ENCODE measurements at regions not wholly inside any gene's neighbourhood (a gene's known extent, or its start where the extent isn't known, plus 50 kb on each side); places are given as distances from the start of the nearest gene placed in this dataset.

- no peaks in the 10 kb centered on the region for H3K36me3 ChIP-seq (ENCODE audit: control insufficient read depth, insufficient read depth, low read length)
- DNase-seq (ENCODE audit: low read depth) (peak; percentile 52), FAIRE-seq (no peak)
- no peaks in the 10 kb centered on the region for H3K27me3 ChIP-seq (ENCODE audit: control insufficient read depth, insufficient read depth, low read length)
- TF ChIP-seq CTCF (IDR thresholded peaks at IDR 0.05; ENCODE audit: insufficient read depth, low read length, severe bottlenecking): no peak
- H3K4me3 ChIP-seq (ENCODE audit: low read depth, low read length): no peak overlapping the region
These were observed 124.7 kb downstream of the WNT5A start for GRCh38 chr3:55362210-55362960.

GRCh38 chr3:55357796-55358195, 129.3 kb downstream of the WNT5A start:
- Histone ChIP-seq H3K27me3 (ENCODE audit: control insufficient read depth, insufficient read depth, low read length) (no peaks in the 10 kb centered on the region), H3K4me3 (ENCODE audit: low read depth, low read length) (no peak overlapping the region), H3K36me3 (ENCODE audit: control insufficient read depth, insufficient read depth, low read length) (no peaks in the 10 kb centered on the region)
- FAIRE-seq: no peak
- no peak for DNase-seq (ENCODE audit: low read depth)
- TF ChIP-seq CTCF (IDR thresholded peaks at IDR 0.05; ENCODE audit: insufficient read depth, low read length, severe bottlenecking): no peak

GRCh38 chr3:55352668-55353067, 134.4 kb downstream of the WNT5A start:
- DNase-seq (ENCODE audit: low read depth): no peak
- FAIRE-seq: no peak
- TF ChIP-seq CTCF (IDR thresholded peaks at IDR 0.05; ENCODE audit: insufficient read depth, low read length, severe bottlenecking): no peak
- Histone ChIP-seq H3K27me3 (ENCODE audit: control insufficient read depth, insufficient read depth, low read length) (no peaks in the 10 kb centered on the region), H3K36me3 (ENCODE audit: control insufficient read depth, insufficient read depth, low read length) (no peaks in the 10 kb centered on the region), H3K4me3 (ENCODE audit: low read depth, low read length) (no peak overlapping the region)

- DNase-seq (ENCODE audit: low read depth): no peak
- no peak for FAIRE-seq
- no peak for TF ChIP-seq CTCF (IDR thresholded peaks at IDR 0.05; ENCODE audit: insufficient read depth, low read length, severe bottlenecking)
- Histone ChIP-seq H3K27me3 (ENCODE audit: control insufficient read depth, insufficient read depth, low read length) (no peaks in the 10 kb centered on the region), H3K36me3 (ENCODE audit: control insufficient read depth, insufficient read depth, low read length) (no peaks in the 10 kb centered on the region), H3K4me3 (ENCODE audit: low read depth, low read length) (no peak overlapping the region)
These were observed 137.3 kb downstream of the WNT5A start for GRCh38 chr3:55349851-55350250.

- no peaks in the 10 kb centered on the region for H3K27me3 ChIP-seq (ENCODE audit: control insufficient read depth, insufficient read depth, low read length)
- DNase-seq (ENCODE audit: low read depth) (no peak), FAIRE-seq (no peak)
- TF ChIP-seq CTCF (IDR thresholded peaks at IDR 0.05; ENCODE audit: insufficient read depth, low read length, severe bottlenecking): no peak
- H3K36me3 ChIP-seq (ENCODE audit: control insufficient read depth, insufficient read depth, low read length): no peaks in the 10 kb centered on the region
- no peak overlapping the region for H3K4me3 ChIP-seq (ENCODE audit: low read depth, low read length)
These were observed 143.4 kb downstream of the WNT5A start for GRCh38 chr3:55343486-55344357.

Data from bronchial epithelial cell (primary cell).